EH (cell line): ENCODE measurements at regions not wholly inside any gene's neighbourhood (a gene's known extent, or its start where the extent isn't known, plus 50 kb on each side); places are given as distances from the start of the nearest gene placed in this dataset.

Experiments
- DNase-seq: peaks from one replicate; pipeline ENCODE4 v3.0.0-alpha.2; 2015; ENCODE audit warnings: low read depth

DNA sequence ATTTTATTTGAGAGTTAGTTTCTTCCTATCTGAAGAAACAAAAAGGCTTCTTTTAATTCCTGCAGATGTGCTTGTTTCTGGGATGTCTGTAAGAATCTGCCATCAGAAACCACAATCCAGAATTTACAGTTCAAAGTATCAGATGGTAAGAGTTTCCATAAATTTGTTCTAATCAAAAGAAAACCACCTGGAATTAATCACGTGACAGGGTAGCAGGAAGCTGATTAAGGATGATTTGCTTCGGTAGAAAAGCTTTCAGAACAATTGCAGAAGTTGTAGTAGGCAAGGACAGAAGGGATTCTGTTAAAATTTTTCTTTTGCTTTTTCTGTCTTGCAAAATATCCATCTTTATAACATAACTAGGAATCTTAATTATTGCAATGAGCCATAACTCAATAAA lies 1975.1 kb upstream of the AGA start:
- no peak for DNase-seq

DNA sequence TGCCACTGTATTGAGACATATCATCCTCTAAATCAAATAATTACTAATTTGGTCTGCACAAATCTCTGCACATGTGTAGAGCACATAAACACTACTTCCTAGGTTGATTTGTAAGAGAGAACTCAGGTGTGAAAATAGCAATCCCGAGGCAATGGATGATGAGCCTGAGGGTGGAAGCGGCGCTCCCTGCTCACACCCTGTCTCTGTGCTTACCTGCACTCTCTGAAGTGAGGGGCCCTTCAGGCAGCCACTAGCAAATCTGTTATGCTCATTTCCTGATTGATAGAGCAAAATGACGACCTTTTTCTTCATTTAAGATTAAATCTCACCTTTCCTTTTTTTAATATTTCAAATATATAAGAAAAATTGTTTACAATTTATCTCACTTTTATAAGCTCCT lies 1995.7 kb upstream of the AGA start:
- no peak for DNase-seq

DNA sequence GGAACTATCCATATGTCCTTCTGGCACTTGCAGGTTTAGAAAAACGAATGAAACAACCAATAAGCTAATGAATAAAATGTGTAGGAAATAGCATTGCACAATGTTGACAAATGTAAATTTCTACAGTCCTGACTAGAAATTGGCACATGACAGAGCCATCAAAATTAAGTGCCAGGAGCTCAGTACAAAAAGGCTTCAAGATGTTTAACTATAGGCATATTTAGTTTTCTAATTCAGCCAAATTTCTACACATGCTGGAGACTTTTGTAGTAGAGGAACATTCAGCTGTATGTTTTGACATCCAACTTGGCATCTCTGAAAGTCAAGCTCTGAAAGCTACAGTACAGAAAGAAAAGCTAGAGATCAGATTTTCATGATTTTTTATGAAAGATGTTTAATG lies 1999.4 kb upstream of the AGA start:
- DNase-seq: no peak

DNA sequence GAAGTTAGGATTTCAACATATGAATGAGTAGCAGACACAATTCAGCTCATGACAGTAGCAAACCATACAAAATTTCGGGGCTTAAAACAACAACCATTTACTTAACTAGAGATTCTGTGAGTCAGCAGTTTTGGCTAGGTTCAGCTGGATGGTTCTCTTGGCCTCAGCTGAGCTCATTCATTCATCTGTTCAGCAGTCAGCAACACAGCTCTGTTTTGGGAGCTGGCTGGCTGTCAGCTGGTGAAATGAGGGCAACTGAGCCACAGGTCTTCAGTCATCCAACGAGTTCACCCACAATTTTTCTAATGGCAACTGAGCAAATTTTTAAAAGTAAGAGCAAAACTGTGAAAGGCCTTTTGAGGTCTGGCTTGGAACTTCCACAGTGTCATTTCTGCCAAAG lies 2005.1 kb upstream of the AGA start:
- no peak for DNase-seq

DNA sequence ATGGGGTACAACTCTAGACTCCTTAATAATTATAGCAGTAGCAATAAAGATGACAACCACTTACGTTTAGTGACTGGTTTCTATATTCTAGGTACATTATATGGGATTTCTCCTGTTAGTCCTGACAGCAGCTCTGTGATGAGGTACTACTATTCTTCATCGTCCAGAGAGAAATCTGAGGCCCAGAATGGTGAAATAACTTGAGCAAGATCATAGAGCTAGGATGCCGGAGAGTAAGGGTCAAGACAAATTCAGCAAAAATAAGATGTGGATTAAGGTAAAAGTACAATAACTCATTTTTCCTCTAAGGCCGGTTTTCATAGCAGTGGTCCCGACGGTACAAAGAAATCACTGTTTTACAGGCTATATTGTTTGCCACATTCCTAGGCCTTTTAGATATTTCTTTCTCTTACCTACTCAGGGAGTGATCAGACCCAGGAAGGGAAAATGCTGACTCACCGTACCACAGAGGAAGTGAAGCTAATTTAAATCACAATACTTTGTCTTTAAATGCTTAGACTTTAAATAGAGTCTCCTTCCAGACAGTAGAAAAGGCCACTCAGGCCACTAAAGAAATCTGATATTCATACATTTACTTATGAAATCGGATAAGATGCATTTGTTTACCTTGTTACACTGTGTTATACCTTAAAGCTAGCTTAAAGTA lies 2023.0 kb upstream of the AGA start:
- DNase-seq: no peak

DNA sequence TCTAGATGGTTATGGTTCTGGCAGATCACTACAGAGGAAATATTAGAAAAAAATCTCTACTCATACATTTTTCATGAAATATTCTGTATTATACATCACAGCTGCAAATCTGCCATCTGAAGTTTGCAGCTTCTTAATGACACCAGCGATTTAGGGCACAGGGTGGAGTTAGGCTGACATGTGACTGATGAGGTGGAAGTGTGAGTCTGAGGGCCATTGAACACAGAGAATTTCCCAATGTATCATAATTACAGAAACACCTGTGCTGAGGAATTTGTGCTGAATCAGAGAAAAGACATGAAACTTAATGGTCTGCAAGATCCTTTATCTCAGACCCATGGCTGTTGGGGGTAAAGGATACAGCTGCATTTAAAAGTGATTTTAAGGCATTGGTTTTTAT lies 2025.6 kb upstream of the AGA start:
- DNase-seq: no peak

DNA sequence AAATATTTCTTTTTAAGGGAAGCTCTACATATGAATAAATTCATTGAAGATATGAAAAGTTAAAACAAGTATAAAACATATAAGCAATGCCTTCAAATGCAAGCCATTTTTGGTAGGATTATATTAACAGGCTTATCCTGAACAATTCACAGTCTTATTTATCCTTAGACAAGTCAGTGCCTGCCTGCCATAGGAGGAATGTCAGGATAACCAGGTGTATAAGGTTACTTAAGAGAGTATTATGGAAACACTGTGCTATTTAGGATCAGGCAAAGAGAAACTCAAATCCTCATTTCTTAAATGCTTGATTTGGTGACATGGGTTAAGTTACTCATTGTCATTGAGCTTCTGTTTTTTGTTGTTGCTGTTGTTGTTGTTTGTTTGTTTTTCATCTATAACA lies 2029.9 kb upstream of the AGA start:
- no peak for DNase-seq

DNA sequence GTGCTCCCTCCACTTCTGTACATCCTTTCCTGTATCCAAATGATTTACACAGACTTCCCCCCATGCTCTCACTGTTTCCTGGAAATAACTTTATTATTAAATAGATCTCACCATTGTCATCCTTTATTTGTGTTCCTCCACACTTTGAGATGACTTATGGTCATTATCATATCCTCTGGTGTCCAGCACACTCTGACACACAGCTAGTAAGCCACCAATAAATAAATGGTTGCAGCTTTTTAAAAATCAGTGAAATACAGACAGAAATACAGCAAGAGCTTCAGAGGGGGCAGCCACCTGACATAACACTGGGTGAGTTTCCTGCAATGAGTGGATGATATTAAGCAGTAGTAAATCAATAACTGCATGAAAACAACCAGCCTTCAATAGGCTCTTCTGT lies 2036.4 kb upstream of the AGA start:
- DNase-seq: no peak

DNA sequence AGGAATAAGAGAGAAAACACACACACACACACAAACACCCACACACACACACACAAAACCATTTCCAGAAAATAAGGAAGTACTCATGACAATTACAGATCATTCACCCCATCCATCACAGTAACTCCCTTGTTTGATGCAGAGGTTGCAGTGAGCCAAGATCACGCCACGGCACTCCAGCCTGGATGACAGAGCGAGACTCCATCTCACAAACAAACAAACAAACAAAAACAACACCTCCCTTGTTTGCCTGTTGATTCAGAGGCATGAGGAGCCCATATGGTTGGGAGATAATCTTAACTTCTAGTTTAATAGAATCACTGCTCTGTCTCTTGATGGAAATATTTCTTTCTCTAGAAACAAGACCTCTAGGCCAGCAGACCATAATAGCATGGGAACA lies 2043.5 kb upstream of the AGA start:
- DNase-seq: no peak

DNA sequence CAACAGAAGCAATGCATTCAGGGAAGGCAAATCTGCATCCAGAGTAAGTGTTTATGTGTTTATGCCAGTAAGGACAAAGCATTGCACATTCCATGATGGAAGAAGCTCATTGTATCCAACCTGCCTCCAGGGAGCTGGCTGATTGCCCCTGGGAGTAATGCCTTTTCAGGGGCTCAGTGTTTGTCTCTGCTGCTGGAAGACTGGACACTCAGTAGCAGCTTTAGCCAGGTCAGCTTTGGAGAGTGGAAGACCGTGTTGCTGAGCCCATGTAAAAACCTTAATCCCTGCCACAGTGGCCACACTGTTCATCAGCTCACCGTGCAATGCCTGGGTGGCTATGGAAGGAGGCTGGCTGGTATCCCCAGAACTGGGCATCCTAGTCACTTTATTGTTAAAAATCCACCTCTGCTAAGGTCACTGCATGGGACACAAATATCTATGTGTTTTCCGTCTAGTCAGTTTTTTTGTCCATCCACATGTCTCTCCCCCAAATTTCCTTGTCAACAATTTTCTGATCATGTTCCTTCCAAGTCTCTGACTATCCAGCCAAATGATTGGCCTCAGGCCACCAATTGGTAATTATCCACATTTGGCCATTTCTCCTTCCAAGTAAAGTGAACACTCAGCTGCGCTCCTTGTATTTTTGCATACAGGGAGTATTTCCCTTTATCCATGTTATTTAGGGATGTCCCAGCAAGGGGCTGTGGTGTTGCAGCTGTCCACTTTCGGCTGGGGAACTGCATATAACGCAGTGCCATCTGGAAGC lies 2044.5 kb upstream of the AGA start:
- DNase-seq: no peak

DNA sequence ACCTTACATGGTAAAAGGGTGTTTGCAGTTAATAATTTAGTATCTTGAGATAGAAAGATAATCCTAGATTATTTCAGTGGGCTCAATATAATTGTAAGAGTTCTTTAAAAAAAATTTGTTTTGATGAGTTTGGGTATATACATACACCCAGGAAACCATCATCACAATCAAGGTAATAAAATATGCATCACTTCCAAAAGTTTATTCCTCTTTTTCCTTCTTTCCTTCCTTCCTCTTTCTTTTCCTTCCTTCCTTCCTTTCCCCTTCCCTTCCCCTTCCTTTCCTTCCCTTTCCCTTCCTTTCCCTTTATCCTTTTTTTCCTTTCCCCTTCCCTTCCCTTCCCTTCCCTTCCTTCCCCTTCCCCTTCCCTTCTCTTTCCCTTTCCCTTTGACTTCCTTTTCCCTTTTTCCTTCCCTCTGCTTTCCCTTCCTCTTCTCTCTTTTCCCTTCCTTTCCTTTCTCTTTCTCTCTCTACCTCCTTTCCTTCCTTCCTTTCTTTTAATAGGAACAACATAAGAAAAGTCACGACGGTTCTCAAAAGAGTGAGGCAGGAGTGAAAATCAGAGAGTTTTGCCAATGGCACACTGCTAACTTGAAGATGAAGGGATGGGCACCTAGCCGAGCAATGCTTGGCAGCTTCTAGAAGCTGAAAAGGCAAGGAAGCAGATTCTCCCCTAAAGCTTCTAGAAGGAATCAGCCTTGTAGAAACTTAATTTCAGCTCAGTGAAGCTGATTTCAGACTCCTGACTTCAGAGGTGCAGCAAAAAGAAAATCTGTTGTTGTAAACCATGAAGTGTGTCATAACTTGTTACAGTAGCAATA lies 2050.2 kb upstream of the AGA start:
- DNase-seq: no peak

DNA sequence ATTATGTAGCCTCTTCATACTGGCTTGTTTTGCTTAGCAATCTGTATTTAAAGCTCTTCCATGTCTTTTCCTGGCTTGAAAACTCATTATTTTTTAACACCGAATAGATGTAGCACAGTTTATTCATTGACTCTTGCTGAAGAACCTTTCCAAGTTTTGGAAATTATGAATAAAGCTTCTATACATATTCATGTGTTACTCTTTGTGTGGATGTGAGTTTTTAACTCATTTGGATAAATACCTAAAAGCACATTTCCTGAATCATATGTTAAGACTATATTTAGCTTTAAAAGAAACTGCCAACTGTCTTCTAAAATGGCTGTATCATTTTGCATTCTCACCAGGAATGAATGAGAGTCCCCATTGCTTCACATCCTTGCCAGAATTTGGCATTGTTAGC lies 2061.7 kb upstream of the AGA start:
- no peak for DNase-seq

DNA sequence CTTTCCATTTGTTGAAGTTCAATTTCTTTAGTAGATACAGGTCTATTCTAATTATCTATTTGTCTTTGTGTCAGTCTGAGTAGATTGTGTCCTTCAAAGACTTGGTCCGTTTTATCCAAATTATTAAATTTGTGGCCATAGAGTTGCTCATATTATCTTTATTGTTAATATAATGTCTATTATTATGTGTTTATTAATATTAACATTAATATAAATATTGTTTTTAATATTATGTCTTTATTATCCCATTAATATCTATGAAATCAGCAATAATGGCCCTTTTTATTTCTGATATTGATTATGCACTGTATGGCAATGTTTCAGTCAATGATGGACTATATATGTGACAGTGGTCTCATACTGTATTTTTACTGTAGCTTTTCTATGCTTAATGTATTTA lies 2067.3 kb upstream of the AGA start:
- DNase-seq: no peak

DNA sequence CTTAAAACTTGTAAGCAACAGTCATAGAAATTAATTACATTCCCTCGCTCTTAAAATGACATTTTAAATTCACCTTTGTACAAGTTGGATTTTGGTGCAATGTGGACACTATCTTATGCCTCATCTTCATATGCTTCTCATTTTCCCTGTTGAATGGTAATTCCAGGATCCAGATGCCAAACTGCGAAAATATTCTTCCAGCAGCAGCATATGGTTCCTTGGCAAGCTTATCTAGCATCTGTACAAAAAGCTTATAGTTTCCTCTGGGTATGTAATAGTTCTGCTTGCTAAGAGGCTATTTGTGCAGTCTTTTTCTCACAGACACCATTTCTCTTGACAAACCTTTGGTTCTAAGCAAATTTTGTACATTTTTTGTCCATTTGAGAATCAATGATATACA lies 2079.7 kb upstream of the AGA start:
- DNase-seq: no peak

DNA sequence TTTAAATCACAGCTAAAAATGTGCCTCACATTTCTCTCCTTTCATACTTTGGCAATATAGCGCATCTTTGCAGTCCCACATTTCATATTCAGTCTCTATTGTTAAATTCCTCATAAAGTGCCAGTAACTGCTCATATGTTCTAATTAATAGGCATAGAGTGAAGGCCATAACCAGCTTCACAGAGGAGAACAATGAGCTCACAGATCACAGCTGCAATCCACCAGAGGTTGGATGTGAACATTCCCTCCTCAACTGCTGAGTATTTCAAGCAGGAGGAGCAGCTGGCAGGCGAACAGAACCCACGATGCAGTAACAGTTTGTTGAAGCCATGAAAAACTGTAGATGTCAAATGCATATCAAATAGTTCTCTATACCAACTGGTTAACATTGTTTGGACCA lies 2088.7 kb upstream of the AGA start:
- no peak for DNase-seq

DNA sequence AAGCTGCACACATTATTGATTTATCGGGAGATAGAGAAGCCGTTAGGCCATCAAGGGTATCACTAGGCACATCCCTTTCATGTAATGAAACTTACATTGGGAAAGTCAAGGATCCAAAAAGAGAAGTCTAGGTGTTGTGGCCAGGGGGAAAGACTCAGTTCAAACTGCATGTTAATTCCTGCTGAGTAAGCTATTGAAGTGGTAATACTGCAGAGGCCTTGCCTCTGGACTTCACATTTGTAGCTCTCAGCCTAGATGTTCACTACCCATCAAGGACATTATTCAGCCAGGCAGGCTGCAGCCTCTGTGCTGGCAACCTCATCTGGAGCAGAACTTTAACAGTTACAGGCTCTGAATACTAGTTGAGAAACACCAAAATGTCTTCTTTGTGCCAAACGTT lies 2094.5 kb upstream of the AGA start:
- DNase-seq: no peak

DNA sequence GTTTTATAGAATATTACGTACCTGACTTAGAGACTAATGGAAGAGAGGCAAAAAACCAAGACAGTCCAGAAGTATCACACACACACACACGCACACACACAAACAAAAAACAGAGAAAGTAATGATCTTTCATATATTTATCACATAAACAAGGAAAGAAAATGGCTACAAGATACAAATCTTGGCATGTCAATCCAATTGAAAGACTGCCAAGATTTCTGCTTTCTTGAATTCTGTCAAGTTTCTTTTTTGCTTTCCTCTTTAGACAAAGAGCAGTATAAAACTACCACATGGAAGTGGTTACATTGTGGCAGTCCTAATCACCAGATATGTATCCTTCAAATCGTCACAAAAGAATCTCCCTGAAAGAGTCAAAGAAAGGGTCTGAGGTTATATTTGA lies 2097.4 kb upstream of the AGA start:
- no peak for DNase-seq

DNA sequence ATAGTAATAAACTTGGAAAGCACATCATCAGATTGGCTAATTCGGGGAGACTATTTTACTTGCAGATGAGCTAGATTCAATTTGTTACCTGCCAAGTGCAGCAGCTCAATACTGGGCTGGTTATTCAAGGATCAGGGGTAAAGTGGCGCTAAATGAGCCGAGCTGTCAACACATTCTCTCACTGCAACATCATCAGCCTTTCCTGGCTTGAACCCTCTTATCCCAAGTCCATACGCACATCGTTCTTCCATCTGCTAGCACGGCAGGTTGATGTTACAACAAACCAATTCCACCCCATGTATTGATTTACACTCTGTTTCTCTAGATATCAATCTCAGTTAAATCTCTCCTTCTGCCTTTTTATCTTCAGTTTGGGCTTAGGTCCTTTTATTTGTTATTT lies 2101.5 kb upstream of the AGA start:
- no peak for DNase-seq

DNA sequence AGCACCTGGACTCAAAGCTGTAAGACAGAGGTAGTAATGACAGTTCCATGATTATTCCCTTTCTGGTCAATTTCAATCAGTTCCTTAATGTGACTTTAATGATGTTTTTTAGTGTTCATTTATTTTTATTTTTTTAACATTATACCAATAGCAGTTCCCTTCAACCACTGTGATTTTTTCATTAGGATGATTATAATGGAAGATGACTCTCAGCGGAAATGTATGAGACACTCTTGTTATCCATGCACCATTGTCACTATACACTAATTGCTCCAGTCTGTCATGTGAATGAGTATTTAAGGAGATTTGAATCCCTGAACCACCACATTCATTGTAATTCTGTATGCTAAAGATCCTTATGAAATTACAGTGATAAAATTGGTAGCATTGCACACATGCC lies 2102.3 kb upstream of the AGA start:
- DNase-seq: no peak

DNA sequence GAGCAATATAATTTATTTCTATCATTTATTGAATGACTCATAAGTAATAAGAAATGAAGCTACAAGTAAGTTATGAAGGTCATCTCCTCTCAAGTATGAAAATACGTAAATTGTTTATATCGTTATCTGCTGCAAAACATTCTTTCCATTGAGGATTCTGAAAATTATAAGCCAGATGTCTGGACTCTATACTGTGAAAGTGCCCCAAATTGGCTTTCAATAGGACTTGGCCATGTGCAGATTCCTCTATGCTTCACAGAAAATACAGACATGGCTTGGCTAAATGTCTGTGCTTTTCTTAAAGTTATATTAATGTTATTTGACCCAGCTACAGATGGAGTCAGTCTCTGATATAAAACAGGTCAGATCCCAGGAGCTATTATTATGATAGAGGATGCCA lies 2109.9 kb upstream of the AGA start:
- DNase-seq: no peak

DNA sequence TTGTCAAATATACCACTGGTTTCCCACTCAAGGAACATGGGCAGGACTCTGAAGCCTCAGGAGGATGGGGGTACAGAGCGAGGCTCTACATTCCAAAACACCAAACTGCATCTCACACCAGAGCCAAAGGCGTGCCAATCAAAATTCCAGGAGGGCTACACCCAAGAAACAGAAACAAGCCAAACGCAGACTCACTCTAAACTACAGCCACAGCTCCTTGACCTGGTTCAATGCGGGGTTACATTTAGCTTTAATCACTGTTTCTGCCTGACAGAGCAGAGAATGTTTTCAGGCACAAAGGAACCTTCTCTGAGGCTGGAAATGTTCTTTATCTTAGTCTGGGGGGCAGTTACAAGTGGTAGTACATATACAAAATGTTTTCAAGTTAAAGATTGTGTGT lies 2121.5 kb upstream of the AGA start:
- no peak for DNase-seq

DNA sequence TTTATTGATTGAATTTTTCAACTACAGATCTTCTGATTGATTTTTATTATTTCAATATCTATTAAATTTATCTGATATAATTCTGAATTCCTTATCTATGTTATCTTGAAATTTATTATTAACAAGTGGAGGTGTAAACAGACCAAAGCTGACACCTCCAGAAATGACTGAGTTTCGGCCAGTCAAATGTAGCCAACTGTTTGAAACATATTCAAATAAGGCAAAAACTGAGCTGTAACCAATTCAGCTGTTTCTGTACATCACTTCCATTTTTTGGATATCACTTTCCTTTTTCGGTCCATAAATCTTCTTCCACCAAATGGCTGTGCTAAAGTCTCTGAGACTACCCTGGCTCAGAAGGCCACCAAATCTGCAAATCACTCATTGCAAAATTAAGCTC lies 2127.3 kb upstream of the AGA start:
- no peak for DNase-seq

DNA sequence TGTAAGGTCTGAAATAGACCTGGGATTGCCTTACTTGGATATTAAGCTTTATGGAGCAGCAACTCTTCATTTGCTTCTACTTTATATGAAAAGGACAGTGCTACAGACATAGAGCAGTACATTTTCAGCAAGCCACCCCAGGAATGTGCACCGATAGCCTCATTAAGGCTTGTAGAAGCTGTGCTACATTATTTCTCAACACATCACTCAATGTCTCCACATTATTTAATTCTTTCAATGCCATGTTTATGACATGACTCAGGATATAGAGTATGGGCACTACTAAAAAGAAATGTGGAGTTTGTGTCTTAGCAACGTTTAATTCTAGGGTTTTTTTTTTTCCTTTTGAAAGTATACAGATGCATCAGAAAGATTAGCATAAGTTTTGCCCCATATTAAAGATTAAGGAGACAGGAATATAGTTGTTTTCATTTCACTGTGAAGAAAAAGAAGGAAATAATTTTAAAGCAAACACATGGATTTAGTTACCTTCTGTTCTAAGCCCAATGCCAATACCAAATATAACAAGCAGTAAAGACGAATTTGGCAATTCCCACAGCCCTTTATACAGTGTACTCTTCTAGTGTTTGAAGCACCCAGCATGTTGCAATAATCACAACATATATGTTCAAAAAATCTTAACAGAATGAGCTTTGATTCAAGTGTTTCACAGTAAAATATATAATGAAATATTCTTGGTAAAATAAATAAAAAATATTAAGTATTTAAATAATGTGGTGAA lies 2140.1 kb upstream of the AGA start:
- no peak for DNase-seq
